ENCODE measurements at regions not wholly inside any gene's neighbourhood (a gene's known extent, or its start where the extent isn't known, plus 50 kb on each side); places are given as distances from the start of the nearest gene placed in this dataset.

GRCh38 chr6:23969344-23969743, 156.7 kb upstream of the NRSN1 start:
- Histone ChIP-seq H3K4me3 (ENCODE audit: low read length) (no peak overlapping the region), H3K9me3 (ENCODE audit: low read length) (no peaks in the 10 kb centered on the region), H3K4me1 (ENCODE audit: insufficient read depth, low read length) (no peaks in the 10 kb centered on the region), H3K36me3 (ENCODE audit: insufficient read depth, low read length) (no peaks in the 10 kb centered on the region), H3K27me3 (ENCODE audit: insufficient read depth, low read length, poor library complexity, severe bottlenecking) (no peaks in the 10 kb centered on the region), H3K27ac (ENCODE audit: low read depth, low read length) (no peak overlapping the region)
- Mint-ChIP-seq H3K27me3 (no peaks in the 10 kb centered on the region), H3K4me3 (no peak overlapping the region), H3K4me1 (no peaks in the 10 kb centered on the region), H3K27ac (no peak overlapping the region), H3K36me3 (no peaks in the 10 kb centered on the region), H3K9me3 (peaks cover 0 to 10% (median 3%) of the 10 kb centered on the region in 5 donors)
- no peak for DNase-seq
- POLR2A ChIA-PET = no interaction called here
- CTCF ChIA-PET = no interaction called here

- Histone ChIP-seq H3K4me3 (ENCODE audit: low read length) (no peak overlapping the region), H3K27me3 (ENCODE audit: insufficient read depth, low read length, poor library complexity, severe bottlenecking) (no peaks in the 10 kb centered on the region), H3K4me1 (ENCODE audit: insufficient read depth, low read length) (no peaks in the 10 kb centered on the region), H3K9me3 (ENCODE audit: low read length) (no peaks in the 10 kb centered on the region), H3K36me3 (ENCODE audit: insufficient read depth, low read length) (no peaks in the 10 kb centered on the region), H3K27ac (ENCODE audit: low read depth, low read length) (no peak overlapping the region)
- CTCF ChIA-PET = no interaction called here
- DNase-seq = no peak
- Mint-ChIP-seq H3K27ac (no peak overlapping the region), H3K27me3 (no peaks in the 10 kb centered on the region), H3K4me3 (no peak overlapping the region), H3K4me1 (no peaks in the 10 kb centered on the region), H3K9me3 (peaks cover 0 to 4% (median 2%) of the 10 kb centered on the region in 5 donors), H3K36me3 (no peaks in the 10 kb centered on the region)
- POLR2A ChIA-PET = no interaction called here
Observed at GRCh38 chr6:23977706-23978105, 148.3 kb upstream of the NRSN1 start.

- Histone ChIP-seq H3K36me3 (ENCODE audit: insufficient read depth, low read length) (no peaks in the 10 kb centered on the region), H3K27me3 (ENCODE audit: insufficient read depth, low read length, poor library complexity, severe bottlenecking) (no peaks in the 10 kb centered on the region), H3K9me3 (ENCODE audit: low read length) (no peaks in the 10 kb centered on the region), H3K27ac (ENCODE audit: low read depth, low read length) (no peak overlapping the region), H3K4me3 (ENCODE audit: low read length) (no peak overlapping the region), H3K4me1 (ENCODE audit: insufficient read depth, low read length) (no peaks in the 10 kb centered on the region)
- Mint-ChIP-seq H3K4me1 (no peaks in the 10 kb centered on the region), H3K36me3 (no peaks in the 10 kb centered on the region), H3K27ac (no peak overlapping the region), H3K4me3 (no peak overlapping the region), H3K27me3 (no peaks in the 10 kb centered on the region), H3K9me3 (peaks cover 0 to 9% (median 2%) of the 10 kb centered on the region in 5 donors)
- ChIA-PET CTCF (no interaction called here), POLR2A (no interaction called here)
- DNase-seq = no peak
Observed at GRCh38 chr6:23980965-23981364, 145.1 kb upstream of the NRSN1 start.

GRCh38 chr6:23981923-23982322, 144.1 kb upstream of the NRSN1 start:
- no peaks in the 10 kb centered on the region for H3K36me3 Mint-ChIP-seq
- H3K4me3 Mint-ChIP-seq = no peak overlapping the region
- no peak overlapping the region for H3K27ac ChIP-seq (ENCODE audit: low read depth, low read length)
- no peaks in the 10 kb centered on the region for H3K27me3 Mint-ChIP-seq
- H3K4me1 ChIP-seq (ENCODE audit: insufficient read depth, low read length) = no peaks in the 10 kb centered on the region
- no peaks in the 10 kb centered on the region for H3K9me3 ChIP-seq (ENCODE audit: low read length)
- no peaks in the 10 kb centered on the region for H3K4me1 Mint-ChIP-seq
- no peaks in the 10 kb centered on the region for H3K27me3 ChIP-seq (ENCODE audit: insufficient read depth, low read length, poor library complexity, severe bottlenecking)
- POLR2A ChIA-PET = no interaction called here
- H3K4me3 ChIP-seq (ENCODE audit: low read length) = no peak overlapping the region
- CTCF ChIA-PET = no interaction called here
- no peak overlapping the region for H3K27ac Mint-ChIP-seq
- H3K9me3 Mint-ChIP-seq = peaks cover 0 to 5% (median 2%) of the 10 kb centered on the region in 5 donors
- no peaks in the 10 kb centered on the region for H3K36me3 ChIP-seq (ENCODE audit: insufficient read depth, low read length)
- DNase-seq = no peak

- POLR2A ChIA-PET = no interaction called here
- H3K4me3 ChIP-seq (ENCODE audit: low read length) = no peak overlapping the region
- H3K36me3 Mint-ChIP-seq = no peaks in the 10 kb centered on the region
- CTCF ChIA-PET = no interaction called here
- H3K27ac ChIP-seq (ENCODE audit: low read depth, low read length) = no peak overlapping the region
- no peak for DNase-seq
- H3K4me1 ChIP-seq (ENCODE audit: insufficient read depth, low read length) = no peaks in the 10 kb centered on the region
- no peaks in the 10 kb centered on the region for H3K4me1 Mint-ChIP-seq
- H3K4me3 Mint-ChIP-seq = no peak overlapping the region
- no peaks in the 10 kb centered on the region for H3K9me3 ChIP-seq (ENCODE audit: low read length)
- H3K27me3 ChIP-seq (ENCODE audit: insufficient read depth, low read length, poor library complexity, severe bottlenecking) = no peaks in the 10 kb centered on the region
- no peaks in the 10 kb centered on the region for H3K36me3 ChIP-seq (ENCODE audit: insufficient read depth, low read length)
- H3K9me3 Mint-ChIP-seq = peaks cover 0 to 5% (median 0%) of the 10 kb centered on the region in 5 donors
- no peak overlapping the region for H3K27ac Mint-ChIP-seq
- H3K27me3 Mint-ChIP-seq = no peaks in the 10 kb centered on the region
Observed at GRCh38 chr6:23983735-23984134, 142.3 kb upstream of the NRSN1 start.

GRCh38 chr6:23985015-23985414, 141.0 kb upstream of the NRSN1 start:
- POLR2A ChIA-PET = no interaction called here

GRCh38 chr6:23989885-23990533, 136.0 kb upstream of the NRSN1 start:
- H3K27ac ChIP-seq (ENCODE audit: low read depth, low read length) = no peak overlapping the region
- Mint-ChIP-seq H3K9me3 (peaks cover 0 to 6% (median 2%) of the 10 kb centered on the region in 5 donors), H3K27ac (no peak overlapping the region), H3K4me1 (no peaks in the 10 kb centered on the region), H3K4me3 (no peak overlapping the region), H3K36me3 (no peaks in the 10 kb centered on the region), H3K27me3 (no peaks in the 10 kb centered on the region)
- ChIA-PET POLR2A (no interaction called here), CTCF (no interaction called here)
- H3K9me3 ChIP-seq (ENCODE audit: low read length) = no peaks in the 10 kb centered on the region
- no peaks in the 10 kb centered on the region for H3K27me3 ChIP-seq (ENCODE audit: insufficient read depth, low read length, poor library complexity, severe bottlenecking)
- H3K4me1 ChIP-seq (ENCODE audit: insufficient read depth, low read length) = no peaks in the 10 kb centered on the region
- DNase-seq = no peak
- no peak overlapping the region for H3K4me3 ChIP-seq (ENCODE audit: low read length)
- no peaks in the 10 kb centered on the region for H3K36me3 ChIP-seq (ENCODE audit: insufficient read depth, low read length)

More at GRCh38 chr6:23985015-23985414, 141.0 kb upstream of the NRSN1 start:
- no peaks in the 10 kb centered on the region for H3K27me3 Mint-ChIP-seq
- no peak overlapping the region for H3K27ac Mint-ChIP-seq
- H3K4me1 ChIP-seq (ENCODE audit: insufficient read depth, low read length) = no peaks in the 10 kb centered on the region
- no peaks in the 10 kb centered on the region for H3K9me3 ChIP-seq (ENCODE audit: low read length)
- no peaks in the 10 kb centered on the region for H3K27me3 ChIP-seq (ENCODE audit: insufficient read depth, low read length, poor library complexity, severe bottlenecking)
- H3K4me1 Mint-ChIP-seq = no peaks in the 10 kb centered on the region
- H3K27ac ChIP-seq (ENCODE audit: low read depth, low read length) = no peak overlapping the region
- CTCF ChIA-PET = no interaction called here
- no peak overlapping the region for H3K4me3 Mint-ChIP-seq
- no peak overlapping the region for H3K4me3 ChIP-seq (ENCODE audit: low read length)
- H3K36me3 ChIP-seq (ENCODE audit: insufficient read depth, low read length) = no peaks in the 10 kb centered on the region
- H3K9me3 Mint-ChIP-seq = peaks cover 0 to 6% (median 2%) of the 10 kb centered on the region in 5 donors
- DNase-seq = no peak
- H3K36me3 Mint-ChIP-seq = no peaks in the 10 kb centered on the region

- H3K9me3 ChIP-seq (ENCODE audit: low read length) = no peaks in the 10 kb centered on the region
- H3K9me3 Mint-ChIP-seq = peaks cover 0 to 6% (median 3%) of the 10 kb centered on the region in 5 donors
- H3K4me1 Mint-ChIP-seq = no peaks in the 10 kb centered on the region
- no peaks in the 10 kb centered on the region for H3K27me3 ChIP-seq (ENCODE audit: insufficient read depth, low read length, poor library complexity, severe bottlenecking)
- CTCF ChIA-PET = no interaction called here
- no peaks in the 10 kb centered on the region for H3K36me3 Mint-ChIP-seq
- H3K27ac ChIP-seq (ENCODE audit: low read depth, low read length) = no peak overlapping the region
- no peak overlapping the region for H3K4me3 Mint-ChIP-seq
- no peak overlapping the region for H3K27ac Mint-ChIP-seq
- H3K27me3 Mint-ChIP-seq = no peaks in the 10 kb centered on the region
- H3K4me3 ChIP-seq (ENCODE audit: low read length) = no peak overlapping the region
- no peaks in the 10 kb centered on the region for H3K36me3 ChIP-seq (ENCODE audit: insufficient read depth, low read length)
- DNase-seq = no peak
- no peaks in the 10 kb centered on the region for H3K4me1 ChIP-seq (ENCODE audit: insufficient read depth, low read length)
- POLR2A ChIA-PET = no interaction called here
Observed at GRCh38 chr6:23994013-23994412, 132.0 kb upstream of the NRSN1 start.

- H3K36me3 ChIP-seq (ENCODE audit: insufficient read depth, low read length) = no peaks in the 10 kb centered on the region
- H3K4me1 ChIP-seq (ENCODE audit: insufficient read depth, low read length) = no peaks in the 10 kb centered on the region
- H3K27ac ChIP-seq (ENCODE audit: low read depth, low read length) = no peak overlapping the region
- POLR2A ChIA-PET = no interaction called here
- CTCF ChIA-PET = no interaction called here
- Mint-ChIP-seq H3K27ac (no peak overlapping the region), H3K4me1 (no peaks in the 10 kb centered on the region), H3K4me3 (no peak overlapping the region), H3K9me3 (peaks cover 0 to 5% (median 2%) of the 10 kb centered on the region in 5 donors), H3K36me3 (no peaks in the 10 kb centered on the region), H3K27me3 (no peaks in the 10 kb centered on the region)
- no peaks in the 10 kb centered on the region for H3K9me3 ChIP-seq (ENCODE audit: low read length)
- H3K27me3 ChIP-seq (ENCODE audit: insufficient read depth, low read length, poor library complexity, severe bottlenecking) = no peaks in the 10 kb centered on the region
- DNase-seq = no peak
- H3K4me3 ChIP-seq (ENCODE audit: low read length) = no peak overlapping the region
Observed at GRCh38 chr6:24004062-24004461, 122.0 kb upstream of the NRSN1 start.

All from CD8-positive, alpha-beta memory T cell (primary cell).